Limb (tissue), 2 donors: ENCODE measurements at regions not wholly inside any gene's neighbourhood (a gene's known extent, or its start where the extent isn't known, plus 50 kb on each side); places are given as distances from the start of the nearest gene placed in this dataset.

Source experiments
- DNase-seq, 2 donors: peaks; one replicate each; pipeline ENCODE4 v3.0.0-alpha.2; 2016; ENCODE audit errors: extremely low spot score in 2 of 2

DNA sequence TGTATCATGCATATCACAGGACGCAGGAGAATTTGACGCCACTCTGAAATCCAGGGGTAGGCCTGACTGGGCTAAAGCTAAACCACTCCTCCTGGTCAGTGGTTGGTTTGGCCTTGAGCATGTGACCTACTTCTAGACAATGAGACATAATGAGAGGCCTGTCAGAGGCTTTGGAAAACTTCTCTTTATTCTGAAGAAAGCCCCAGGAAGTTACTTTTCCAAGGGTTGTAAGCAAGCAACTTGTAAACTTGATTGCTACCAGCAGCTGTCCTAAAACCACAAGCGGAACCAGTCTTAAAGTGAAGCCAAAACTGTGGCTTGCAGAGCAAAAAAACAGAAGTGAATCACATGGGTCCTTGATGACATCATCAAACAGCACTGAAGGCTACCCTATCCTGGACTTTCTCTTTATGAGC lies 138.2 kb upstream of the COX10 start:
- DNase-seq, result peak in 1 of 2 donors; percentile 58

- peak; percentile 39 to 45 for DNase-seq
Observed at GRCh38 chr17:13931800-13932460, 137.4 kb upstream of the COX10 start.

GRCh38 chr17:13933441-13934276 lies 135.6 kb upstream of the COX10 start:
- DNase-seq, result no peak

GRCh38 chr17:13939222-13939621 lies 130.1 kb upstream of the COX10 start:
- no peak for DNase-seq

GRCh38 chr17:13940858-13941665 lies 128.2 kb upstream of the COX10 start:
- DNase-seq, result no peak

- no peak for DNase-seq
Observed at GRCh38 chr17:13941781-13942180, 127.5 kb upstream of the COX10 start.

DNA sequence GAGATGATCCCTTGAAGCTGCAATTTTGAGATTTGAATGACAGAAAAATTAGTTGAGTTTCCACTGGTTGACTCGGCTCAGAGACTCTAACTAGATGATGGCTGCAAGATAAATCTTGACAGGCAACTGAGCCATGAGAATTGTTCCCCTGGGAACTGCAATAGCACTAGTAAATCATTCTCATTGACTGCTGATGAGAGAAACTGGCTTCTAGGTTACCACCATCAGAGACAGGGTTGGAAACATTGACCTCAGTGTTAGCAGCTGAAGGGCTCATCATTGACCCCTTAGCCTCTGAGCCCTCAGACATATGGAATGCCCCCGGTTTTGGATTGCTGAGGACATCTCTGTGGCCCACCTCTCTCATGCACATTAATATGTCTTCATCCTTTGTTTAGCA lies 125.4 kb upstream of the COX10 start:
- no peak for DNase-seq

GRCh38 chr17:13947499-13947898 lies 121.8 kb upstream of the COX10 start:
- DNase-seq, result no peak

DNA sequence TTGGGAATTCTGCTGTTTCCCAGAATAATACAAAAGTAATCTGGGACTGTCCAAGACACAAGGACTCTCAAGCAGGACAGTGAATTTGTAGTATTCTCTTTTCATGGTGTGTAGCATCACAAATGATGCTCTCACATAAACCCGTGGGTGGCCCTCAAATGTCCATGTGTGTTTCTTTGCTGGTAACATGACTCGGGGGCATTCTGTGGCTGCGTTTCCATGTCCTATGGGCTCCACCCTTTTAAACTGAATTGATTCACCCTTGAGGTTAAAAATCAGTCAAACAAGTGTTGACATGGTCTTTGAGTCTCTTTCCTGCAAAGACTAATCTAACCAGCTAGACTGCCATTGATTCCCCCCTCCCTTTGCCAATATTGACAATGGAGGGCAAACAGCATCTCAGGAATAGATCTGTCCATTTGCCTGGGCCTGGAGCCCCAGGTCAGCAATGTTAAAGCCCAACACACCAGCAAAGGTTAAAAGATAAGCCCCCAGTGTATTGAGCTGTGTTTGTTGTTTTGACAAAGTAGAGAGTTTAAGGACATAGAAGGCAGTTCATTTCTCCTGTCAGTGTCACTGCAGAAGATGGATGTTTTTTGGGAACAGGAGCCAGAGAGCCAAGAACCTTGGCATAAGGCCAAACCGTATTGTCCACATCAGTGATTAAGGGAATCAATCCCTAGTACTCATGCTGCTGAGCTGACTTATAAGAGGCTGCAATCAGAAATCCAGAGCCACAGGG lies 117.1 kb upstream of the COX10 start:
- DNase-seq, result no peak

DNA sequence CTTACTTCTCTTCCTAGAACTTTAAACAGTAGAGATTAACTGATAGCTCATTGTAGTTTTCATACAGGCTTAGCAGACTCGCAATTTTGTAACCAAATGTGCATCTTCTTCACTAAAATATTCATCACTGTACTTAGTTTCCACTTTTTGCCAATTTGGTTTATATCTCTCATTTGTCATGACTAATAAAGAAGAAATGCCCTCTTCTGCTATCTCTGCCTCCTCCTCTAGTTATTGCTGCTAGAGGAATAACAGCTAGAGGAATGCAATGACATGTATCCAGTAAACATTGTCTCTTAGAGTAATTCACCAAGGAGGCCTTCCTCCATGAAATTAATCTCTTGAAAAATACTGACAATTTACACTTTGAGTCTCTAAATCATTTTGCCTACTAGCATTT lies 115.5 kb upstream of the COX10 start:
- no peak for DNase-seq

GRCh38 chr17:13957636-13958035 lies 111.7 kb upstream of the COX10 start:
- no peak for DNase-seq

- no peak for DNase-seq
Observed at GRCh38 chr17:13958773-13959172, 110.5 kb upstream of the COX10 start.

GRCh38 chr17:13961265-13961664 lies 108.0 kb upstream of the COX10 start:
- DNase-seq, result no peak

DNA sequence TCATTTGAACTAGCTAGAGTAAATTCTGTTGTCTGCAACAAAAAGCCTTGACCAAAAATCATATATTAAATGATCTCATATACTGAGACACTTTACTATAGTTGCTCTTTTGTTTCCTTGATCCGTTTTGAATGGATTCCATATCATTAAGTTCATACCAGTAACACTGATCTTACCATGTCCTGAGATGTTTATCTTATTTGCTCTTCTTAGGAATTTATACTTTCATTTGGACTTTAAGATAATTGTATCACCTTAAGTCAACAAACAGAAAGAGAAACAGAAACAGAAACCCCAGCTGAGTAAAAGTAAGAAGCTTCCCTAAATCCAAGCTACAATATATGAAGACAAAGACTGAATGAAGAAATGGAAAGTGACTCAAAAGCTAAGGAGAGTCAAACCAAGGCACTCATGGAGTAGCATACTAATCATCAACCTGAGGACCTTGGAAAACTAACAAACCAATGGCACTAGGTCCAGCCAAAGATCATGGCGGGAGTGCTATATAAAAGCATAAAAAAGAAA lies 106.5 kb upstream of the COX10 start:
- no peak for DNase-seq

DNA sequence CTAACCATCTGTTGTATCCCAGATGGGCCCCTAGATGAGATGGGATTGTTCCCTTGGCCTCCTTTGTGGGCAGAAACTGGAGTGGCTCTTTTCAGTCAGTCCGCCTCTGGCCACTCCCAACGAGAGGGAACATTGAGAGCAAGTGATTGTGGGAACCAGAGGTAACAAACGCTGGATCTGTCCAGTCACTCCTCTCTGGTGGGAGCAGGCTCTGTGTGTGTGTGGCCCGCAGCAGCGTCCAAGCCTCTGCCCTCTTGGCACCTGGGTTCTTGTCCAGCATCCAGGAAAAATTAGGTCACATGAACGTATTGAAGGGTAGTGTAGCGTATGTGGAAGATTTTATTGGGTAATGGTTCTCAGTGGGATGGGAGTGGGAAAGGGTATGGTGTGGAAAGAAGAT lies 101.9 kb upstream of the COX10 start:
- no peak for DNase-seq

DNA sequence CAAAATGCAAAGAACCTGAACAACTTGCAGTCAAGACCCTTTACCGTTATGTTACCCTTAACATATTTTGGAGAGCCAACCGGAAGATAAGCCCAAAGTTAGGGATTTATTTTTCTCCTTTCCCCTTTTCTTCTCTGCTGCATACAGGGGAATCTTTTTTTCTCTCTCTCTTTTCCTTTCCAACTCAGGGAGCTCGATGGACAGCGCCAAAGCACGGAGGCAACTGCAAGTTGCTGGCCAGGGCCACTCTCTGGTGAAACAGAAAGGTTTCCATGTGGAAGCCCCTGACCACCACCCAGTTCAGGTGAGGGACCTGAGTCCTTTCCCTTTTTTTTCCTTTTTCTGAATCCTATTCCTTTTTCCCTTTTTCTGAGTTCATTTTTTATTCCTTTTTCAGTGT lies 98.8 kb upstream of the COX10 start:
- DNase-seq, result no peak

GRCh38 chr17:13973960-13974651 lies 95.2 kb upstream of the COX10 start:
- DNase-seq, result no peak

DNA sequence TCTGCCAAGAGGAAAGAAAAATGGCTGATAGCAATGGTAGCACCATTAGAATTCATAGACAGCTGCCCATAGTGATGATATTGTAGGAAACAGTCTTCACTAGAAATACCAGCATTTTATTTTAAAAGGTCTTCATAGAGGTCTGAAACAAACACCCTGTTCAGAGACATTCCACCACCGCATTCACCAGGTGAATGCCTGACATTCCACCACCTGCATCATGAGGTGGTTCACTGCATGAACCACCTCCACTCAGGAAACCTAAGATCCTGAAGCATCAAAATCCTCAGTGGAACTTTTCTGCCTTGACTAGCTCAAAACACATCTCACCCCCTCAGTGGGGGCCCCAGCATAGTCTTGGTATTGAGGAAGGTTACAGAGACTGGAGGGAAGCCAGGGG lies 91.5 kb upstream of the COX10 start:
- DNase-seq, result no peak

- no peak for DNase-seq
Observed at GRCh38 chr17:13978478-13978877, 90.8 kb upstream of the COX10 start.

GRCh38 chr17:13981881-13982280 lies 87.4 kb upstream of the COX10 start:
- no peak for DNase-seq

DNA sequence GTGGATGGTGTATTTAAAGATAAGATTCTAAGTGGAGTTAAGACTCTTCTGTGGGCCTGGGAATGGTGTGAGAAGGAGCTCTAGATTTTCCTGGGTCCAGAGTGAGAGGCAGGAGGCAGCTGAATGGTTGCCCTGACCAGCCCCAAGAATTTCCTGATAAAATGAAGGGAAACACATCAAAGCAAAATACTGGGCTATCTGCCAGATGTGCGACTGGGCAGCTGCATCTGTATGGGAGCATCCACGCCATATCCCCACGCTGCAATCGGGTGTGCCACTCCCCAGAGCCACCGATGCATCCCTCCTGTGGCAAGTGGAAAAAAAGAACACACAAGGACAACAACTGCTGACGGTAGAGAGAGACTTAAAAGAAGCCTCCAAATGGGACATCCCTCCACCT lies 84.3 kb upstream of the COX10 start:
- DNase-seq, result no peak
